K562 (cell line): ENCODE measurements at regions not wholly inside any gene's neighbourhood (a gene's known extent, or its start where the extent isn't known, plus 50 kb on each side); places are given as distances from the start of the nearest gene placed in this dataset.

Experiments
- HNRNPH1 ChIP-seq: fragments of 200-400 bp; formaldehyde crosslinking; optimal IDR thresholded peaks from 2 replicates; pipeline ENCODE3; 2017; ENCODE audit warnings: low read depth, mild to moderate bottlenecking, low read length, moderate library complexity
- HNRNPL ChIP-seq: fragments of 200-400 bp; formaldehyde crosslinking; IDR thresholded peaks from 2 replicates; pipeline ENCODE4 v1.6.1; 2017; ENCODE audit warnings: low read depth, mild to moderate bottlenecking, low read length
- LEF1 ChIP-seq: fragments of 450-650 bp; IDR thresholded peaks from 2 replicates; pipeline ENCODE4 v1.6.1; 2016; ENCODE audit warnings: mild to moderate bottlenecking
- MED1 ChIP-seq: sonication (generic); formaldehyde crosslinking; IDR thresholded peaks from 2 replicates; pipeline ENCODE4 v1.8.1; 2023; ENCODE audit warnings: missing genetic modification reagents, borderline replicate concordance
- RBM34 ChIP-seq: fragments of 200-400 bp; formaldehyde crosslinking; IDR thresholded peaks from 2 replicates; pipeline ENCODE4 v1.6.1; 2018; ENCODE audit warnings: low read length, borderline replicate concordance; ENCODE audit not compliant: insufficient read depth
- RNF2 ChIP-seq: sonication (generic); IDR thresholded peaks from 2 replicates; pipeline ENCODE4 v1.6.1; 2016
- TF ChIP-seq, protein P1 (sequence below), 2 experiments: fragments of 450-650 bp; formaldehyde crosslinking in 1 of 2; IDR thresholded peaks; 2 replicates each; pipeline versions ENCODE4 v1.4.0 to v1.6.1; 2014 to 2020; ENCODE audit warnings: mild to moderate bottlenecking in 2 of 2, borderline replicate concordance in 1 of 2, low read depth in 1 of 2
- TF ChIP-seq, protein P2 (sequence below): fragments of 200-800 bp; sonication (Bioruptor generic); IDR thresholded peaks from 2 replicates; pipeline ENCODE4 v1.6.1; 2016; ENCODE audit warnings: missing genetic modification characterization, missing compliant biosample characterization

DNA sequence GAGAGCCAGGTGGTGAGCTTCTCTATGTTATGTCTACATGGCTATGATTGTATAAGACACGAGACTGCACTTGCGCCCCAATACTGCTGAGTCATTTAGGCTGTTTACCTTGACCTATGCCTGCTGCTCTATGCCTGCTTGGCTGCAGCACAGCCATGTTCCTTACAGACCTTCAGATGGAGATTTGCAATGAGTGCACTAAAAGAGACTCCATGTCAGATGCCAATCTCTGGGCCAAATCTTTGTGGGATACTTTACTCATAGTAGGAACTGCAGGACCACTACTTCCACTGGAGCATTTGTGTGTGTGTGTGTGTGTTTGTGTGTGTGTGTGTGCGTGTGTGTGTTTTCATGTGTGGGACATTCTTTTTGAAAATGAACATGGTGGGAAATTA, 50.0 kb upstream of the KMT2E start (continued):
- no peak for TF ChIP-seq HNRNPH1
- TF ChIP-seq, protein P1, sequence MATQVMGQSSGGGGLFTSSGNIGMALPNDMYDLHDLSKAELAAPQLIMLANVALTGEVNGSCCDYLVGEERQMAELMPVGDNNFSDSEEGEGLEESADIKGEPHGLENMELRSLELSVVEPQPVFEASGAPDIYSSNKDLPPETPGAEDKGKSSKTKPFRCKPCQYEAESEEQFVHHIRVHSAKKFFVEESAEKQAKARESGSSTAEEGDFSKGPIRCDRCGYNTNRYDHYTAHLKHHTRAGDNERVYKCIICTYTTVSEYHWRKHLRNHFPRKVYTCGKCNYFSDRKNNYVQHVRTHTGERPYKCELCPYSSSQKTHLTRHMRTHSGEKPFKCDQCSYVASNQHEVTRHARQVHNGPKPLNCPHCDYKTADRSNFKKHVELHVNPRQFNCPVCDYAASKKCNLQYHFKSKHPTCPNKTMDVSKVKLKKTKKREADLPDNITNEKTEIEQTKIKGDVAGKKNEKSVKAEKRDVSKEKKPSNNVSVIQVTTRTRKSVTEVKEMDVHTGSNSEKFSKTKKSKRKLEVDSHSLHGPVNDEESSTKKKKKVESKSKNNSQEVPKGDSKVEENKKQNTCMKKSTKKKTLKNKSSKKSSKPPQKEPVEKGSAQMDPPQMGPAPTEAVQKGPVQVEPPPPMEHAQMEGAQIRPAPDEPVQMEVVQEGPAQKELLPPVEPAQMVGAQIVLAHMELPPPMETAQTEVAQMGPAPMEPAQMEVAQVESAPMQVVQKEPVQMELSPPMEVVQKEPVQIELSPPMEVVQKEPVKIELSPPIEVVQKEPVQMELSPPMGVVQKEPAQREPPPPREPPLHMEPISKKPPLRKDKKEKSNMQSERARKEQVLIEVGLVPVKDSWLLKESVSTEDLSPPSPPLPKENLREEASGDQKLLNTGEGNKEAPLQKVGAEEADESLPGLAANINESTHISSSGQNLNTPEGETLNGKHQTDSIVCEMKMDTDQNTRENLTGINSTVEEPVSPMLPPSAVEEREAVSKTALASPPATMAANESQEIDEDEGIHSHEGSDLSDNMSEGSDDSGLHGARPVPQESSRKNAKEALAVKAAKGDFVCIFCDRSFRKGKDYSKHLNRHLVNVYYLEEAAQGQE (IDR thresholded peaks at IDR 0.05; ENCODE audit: borderline replicate concordance): no peak
- TF ChIP-seq, protein P1 (CRISPR knock-in tag; IDR thresholded peaks at IDR 0.05; ENCODE audit: low read depth): no peak
- no peak for TF ChIP-seq LEF1
- TF ChIP-seq RNF2: no peak
- no peak for TF ChIP-seq RBM34
- no peak for TF ChIP-seq MED1
- TF ChIP-seq, protein P2, sequence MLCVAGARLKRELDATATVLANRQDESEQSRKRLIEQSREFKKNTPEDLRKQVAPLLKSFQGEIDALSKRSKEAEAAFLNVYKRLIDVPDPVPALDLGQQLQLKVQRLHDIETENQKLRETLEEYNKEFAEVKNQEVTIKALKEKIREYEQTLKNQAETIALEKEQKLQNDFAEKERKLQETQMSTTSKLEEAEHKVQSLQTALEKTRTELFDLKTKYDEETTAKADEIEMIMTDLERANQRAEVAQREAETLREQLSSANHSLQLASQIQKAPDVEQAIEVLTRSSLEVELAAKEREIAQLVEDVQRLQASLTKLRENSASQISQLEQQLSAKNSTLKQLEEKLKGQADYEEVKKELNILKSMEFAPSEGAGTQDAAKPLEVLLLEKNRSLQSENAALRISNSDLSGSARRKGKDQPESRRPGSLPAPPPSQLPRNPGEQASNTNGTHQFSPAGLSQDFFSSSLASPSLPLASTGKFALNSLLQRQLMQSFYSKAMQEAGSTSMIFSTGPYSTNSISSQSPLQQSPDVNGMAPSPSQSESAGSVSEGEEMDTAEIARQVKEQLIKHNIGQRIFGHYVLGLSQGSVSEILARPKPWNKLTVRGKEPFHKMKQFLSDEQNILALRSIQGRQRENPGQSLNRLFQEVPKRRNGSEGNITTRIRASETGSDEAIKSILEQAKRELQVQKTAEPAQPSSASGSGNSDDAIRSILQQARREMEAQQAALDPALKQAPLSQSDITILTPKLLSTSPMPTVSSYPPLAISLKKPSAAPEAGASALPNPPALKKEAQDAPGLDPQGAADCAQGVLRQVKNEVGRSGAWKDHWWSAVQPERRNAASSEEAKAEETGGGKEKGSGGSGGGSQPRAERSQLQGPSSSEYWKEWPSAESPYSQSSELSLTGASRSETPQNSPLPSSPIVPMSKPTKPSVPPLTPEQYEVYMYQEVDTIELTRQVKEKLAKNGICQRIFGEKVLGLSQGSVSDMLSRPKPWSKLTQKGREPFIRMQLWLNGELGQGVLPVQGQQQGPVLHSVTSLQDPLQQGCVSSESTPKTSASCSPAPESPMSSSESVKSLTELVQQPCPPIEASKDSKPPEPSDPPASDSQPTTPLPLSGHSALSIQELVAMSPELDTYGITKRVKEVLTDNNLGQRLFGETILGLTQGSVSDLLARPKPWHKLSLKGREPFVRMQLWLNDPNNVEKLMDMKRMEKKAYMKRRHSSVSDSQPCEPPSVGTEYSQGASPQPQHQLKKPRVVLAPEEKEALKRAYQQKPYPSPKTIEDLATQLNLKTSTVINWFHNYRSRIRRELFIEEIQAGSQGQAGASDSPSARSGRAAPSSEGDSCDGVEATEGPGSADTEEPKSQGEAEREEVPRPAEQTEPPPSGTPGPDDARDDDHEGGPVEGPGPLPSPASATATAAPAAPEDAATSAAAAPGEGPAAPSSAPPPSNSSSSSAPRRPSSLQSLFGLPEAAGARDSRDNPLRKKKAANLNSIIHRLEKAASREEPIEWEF (CRISPR knock-in tag): 0 out of 2 replicates have a peak, but pooled peaks have one; percentile 46
- no peak for TF ChIP-seq HNRNPL
